AG04449 (cell line): ENCODE measurements at regions not wholly inside any gene's neighbourhood (a gene's known extent, or its start where the extent isn't known, plus 50 kb on each side); places are given as distances from the start of the nearest gene placed in this dataset.

ENCODE experiments used
- CTCF ChIA-PET: fragments of 350-600 bp; formaldehyde crosslinking; extraction: SDS; loops from one replicate; lab custom pipeline; 2021; ENCODE audit warnings: antibody characterized with exemption; lab: Yijun Ruan, JAX
- POLR2A ChIA-PET: fragments of 400-600, 350-600 bp; formaldehyde crosslinking; extraction: SDS; loops from one replicate; lab custom pipeline; 2020; ENCODE audit warnings: antibody characterized with exemption, inconsistent platforms; lab: Yijun Ruan, JAX
- DNase-seq: peaks from one replicate; pipeline ENCODE4 v3.0.0-alpha.2; 2010; ENCODE audit warnings: low read depth, low spot score
- H3K4me3 ChIP-seq: 2 replicates; pipeline ENCODE4 v1.5.1; 2011; ENCODE audit warnings: low read depth, mild to moderate bottlenecking, control low read depth, low read length
- TF ChIP-seq, protein P1 (sequence below): IDR thresholded peaks from one replicate; pipeline ENCODE4 v1.5.1; 2011; ENCODE audit warnings: mild to moderate bottlenecking, moderate library complexity, low read length, control low read depth, inconsistent platforms; ENCODE audit not compliant: insufficient read depth; ENCODE audit errors: missing control alignments

- POLR2A ChIA-PET, result no interaction called here
- no peak for DNase-seq
- CTCF ChIA-PET, result no interaction called here
- no peak overlapping the region for H3K4me3 ChIP-seq
- TF ChIP-seq, protein P1, sequence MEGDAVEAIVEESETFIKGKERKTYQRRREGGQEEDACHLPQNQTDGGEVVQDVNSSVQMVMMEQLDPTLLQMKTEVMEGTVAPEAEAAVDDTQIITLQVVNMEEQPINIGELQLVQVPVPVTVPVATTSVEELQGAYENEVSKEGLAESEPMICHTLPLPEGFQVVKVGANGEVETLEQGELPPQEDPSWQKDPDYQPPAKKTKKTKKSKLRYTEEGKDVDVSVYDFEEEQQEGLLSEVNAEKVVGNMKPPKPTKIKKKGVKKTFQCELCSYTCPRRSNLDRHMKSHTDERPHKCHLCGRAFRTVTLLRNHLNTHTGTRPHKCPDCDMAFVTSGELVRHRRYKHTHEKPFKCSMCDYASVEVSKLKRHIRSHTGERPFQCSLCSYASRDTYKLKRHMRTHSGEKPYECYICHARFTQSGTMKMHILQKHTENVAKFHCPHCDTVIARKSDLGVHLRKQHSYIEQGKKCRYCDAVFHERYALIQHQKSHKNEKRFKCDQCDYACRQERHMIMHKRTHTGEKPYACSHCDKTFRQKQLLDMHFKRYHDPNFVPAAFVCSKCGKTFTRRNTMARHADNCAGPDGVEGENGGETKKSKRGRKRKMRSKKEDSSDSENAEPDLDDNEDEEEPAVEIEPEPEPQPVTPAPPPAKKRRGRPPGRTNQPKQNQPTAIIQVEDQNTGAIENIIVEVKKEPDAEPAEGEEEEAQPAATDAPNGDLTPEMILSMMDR, result no peak
Observed at GRCh38 chr1:229141689-229142377, 129.1 kb upstream of the RAB4A start.

GRCh38 chr1:229142471-229142870 lies 128.4 kb upstream of the RAB4A start:
- CTCF ChIA-PET, result no interaction called here
- H3K4me3 ChIP-seq, result no peak overlapping the region
- POLR2A ChIA-PET, result no interaction called here
- no peak for DNase-seq
- TF ChIP-seq, protein P1, result no peak

GRCh38 chr1:229146647-229147046 lies 124.3 kb upstream of the RAB4A start:
- no peak for DNase-seq
- POLR2A ChIA-PET, result no interaction called here
- H3K4me3 ChIP-seq, result no peak overlapping the region
- TF ChIP-seq, protein P1, result no peak
- CTCF ChIA-PET, result interaction anchor here (1.1 kb wide), 1 partner anchor 81 kb away, joined by 4 read pairs; no protein-coding TSS in a partner anchor

DNA sequence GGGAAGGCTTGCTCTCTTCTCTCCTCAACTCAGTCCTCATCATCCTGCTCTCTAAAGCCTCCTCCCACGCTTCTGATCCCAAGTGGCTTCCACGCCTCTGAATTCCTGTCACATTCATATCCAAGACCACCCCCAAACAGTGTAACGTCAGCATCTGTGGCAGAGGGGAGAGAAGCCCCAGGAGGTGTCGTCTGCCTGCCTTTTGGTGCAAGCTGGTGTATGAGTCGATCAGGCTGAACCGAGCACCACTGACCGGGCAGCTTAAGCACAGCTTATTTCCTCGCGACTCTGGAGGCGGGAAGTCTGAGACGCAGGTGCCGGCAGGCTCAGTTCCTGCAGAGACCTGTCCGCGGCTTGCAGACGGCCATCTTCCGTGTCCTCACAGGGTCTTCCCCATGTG lies 123.8 kb upstream of the RAB4A start:
- no peak overlapping the region for H3K4me3 ChIP-seq
- no peak for DNase-seq
- POLR2A ChIA-PET, result no interaction called here
- CTCF ChIA-PET, result no interaction called here
- TF ChIP-seq, protein P1, result no peak

GRCh38 chr1:229148041-229148671 lies 122.8 kb upstream of the RAB4A start:
- TF ChIP-seq, protein P1, result no peak

GRCh38 chr1:229148743-229149142 lies 122.2 kb upstream of the RAB4A start:
- TF ChIP-seq, protein P1, result no peak
- POLR2A ChIA-PET, result no interaction called here
- DNase-seq, result no peak
- CTCF ChIA-PET, result no interaction called here
- H3K4me3 ChIP-seq, result no peak overlapping the region

More at GRCh38 chr1:229148041-229148671, 122.8 kb upstream of the RAB4A start:
- ChIA-PET POLR2A (no interaction called here), CTCF (no interaction called here)
- no peak overlapping the region for H3K4me3 ChIP-seq
- no peak for DNase-seq
